ENCODE measurements at regions not wholly inside any gene's neighbourhood (a gene's known extent, or its start where the extent isn't known, plus 50 kb on each side); places are given as distances from the start of the nearest gene placed in this dataset.
"Not testable (repeated sequence)": the region's sequence is repeated elsewhere in the genome, so short reads cannot be mapped to it uniquely, and the experiment has no call there.

DNA sequence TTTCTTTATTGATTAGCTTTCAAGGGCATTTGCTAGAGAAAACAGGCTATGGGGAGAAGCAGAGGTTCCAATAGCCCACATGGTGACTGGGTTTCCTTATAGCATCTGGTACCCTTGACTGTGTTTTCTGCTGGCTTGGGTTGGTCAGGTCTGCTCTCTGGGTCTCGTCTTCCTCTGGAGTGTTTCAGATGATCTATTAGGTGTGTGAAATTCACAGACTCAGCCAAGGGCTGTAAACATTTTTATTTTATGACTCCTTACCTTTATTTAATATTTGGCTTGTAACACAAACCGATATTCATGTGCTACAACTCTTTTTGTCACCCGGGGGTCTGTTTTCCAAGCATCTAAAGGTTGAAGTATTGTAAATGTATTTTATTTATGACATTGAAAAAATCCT lies 338.9 kb downstream of the GADD45G start:
- no peak overlapping the region for H3K4me3 ChIP-seq (ENCODE audit: low read depth, low read length)
- TF ChIP-seq, protein P1, sequence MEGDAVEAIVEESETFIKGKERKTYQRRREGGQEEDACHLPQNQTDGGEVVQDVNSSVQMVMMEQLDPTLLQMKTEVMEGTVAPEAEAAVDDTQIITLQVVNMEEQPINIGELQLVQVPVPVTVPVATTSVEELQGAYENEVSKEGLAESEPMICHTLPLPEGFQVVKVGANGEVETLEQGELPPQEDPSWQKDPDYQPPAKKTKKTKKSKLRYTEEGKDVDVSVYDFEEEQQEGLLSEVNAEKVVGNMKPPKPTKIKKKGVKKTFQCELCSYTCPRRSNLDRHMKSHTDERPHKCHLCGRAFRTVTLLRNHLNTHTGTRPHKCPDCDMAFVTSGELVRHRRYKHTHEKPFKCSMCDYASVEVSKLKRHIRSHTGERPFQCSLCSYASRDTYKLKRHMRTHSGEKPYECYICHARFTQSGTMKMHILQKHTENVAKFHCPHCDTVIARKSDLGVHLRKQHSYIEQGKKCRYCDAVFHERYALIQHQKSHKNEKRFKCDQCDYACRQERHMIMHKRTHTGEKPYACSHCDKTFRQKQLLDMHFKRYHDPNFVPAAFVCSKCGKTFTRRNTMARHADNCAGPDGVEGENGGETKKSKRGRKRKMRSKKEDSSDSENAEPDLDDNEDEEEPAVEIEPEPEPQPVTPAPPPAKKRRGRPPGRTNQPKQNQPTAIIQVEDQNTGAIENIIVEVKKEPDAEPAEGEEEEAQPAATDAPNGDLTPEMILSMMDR (IDR thresholded peaks at IDR 0.05; ENCODE audit: insufficient read depth, low read depth, low read length, missing control alignments): no peak
- DNase-seq (ENCODE audit: low read depth): no peak

- no peak overlapping the region for H3K4me3 ChIP-seq (ENCODE audit: low read depth, low read length)
- DNase-seq (ENCODE audit: low read depth): no peak
- TF ChIP-seq, protein P1 (IDR thresholded peaks at IDR 0.05; ENCODE audit: insufficient read depth, low read depth, low read length, missing control alignments): peak; percentile 31
Observed at GRCh38 chr9:89945133-89945532, 340.3 kb downstream of the GADD45G start.

DNA sequence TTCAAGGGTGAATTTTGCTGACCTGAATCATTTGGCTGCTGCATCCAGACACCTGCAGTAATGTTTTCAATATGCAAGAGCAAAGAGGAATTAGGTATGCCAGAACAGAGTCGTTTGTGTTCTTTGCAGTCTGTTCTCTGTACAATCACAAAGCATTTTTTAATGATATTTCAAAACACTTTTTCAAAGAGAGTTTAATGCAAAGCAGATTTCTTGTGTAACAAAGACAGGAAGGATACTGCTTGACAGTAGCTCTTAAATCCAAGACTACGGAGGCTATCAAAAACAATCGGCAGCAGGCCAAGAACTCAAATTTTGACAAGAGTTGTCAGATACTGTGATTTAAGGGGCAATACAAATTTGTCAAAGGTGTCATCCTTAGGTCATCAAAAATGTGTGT lies 341.9 kb downstream of the GADD45G start:
- TF ChIP-seq, protein P1 (IDR thresholded peaks at IDR 0.05; ENCODE audit: insufficient read depth, low read depth, low read length, missing control alignments): no peak
- H3K4me3 ChIP-seq (ENCODE audit: low read depth, low read length): no peak overlapping the region
- DNase-seq (ENCODE audit: low read depth): no peak

- no peak for DNase-seq (ENCODE audit: low read depth)
- no peak overlapping the region for H3K4me3 ChIP-seq (ENCODE audit: low read depth, low read length)
- TF ChIP-seq, protein P1 (IDR thresholded peaks at IDR 0.05; ENCODE audit: insufficient read depth, low read depth, low read length, missing control alignments): no peak
Observed at GRCh38 chr9:89949111-89949510, 344.3 kb downstream of the GADD45G start.

DNA sequence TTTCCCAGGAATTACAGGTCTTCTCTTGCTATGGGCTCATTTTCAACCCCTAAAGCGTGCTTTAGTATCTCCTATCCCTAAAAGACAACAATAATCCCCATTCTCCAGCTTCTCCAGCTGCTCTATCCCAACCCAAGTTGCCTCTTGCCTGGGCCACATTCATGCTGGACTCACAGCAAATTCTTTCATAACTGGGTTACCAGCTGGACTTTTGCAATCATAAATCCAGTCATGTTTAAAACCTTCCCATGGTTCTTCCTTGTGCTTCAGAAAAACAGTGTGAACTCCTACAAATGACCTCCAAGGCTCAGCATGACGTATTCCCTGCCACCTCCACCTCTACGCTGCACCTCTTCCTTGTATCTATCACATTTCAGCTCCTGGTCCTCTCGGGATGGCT lies 346.9 kb downstream of the GADD45G start:
- DNase-seq (ENCODE audit: low read depth): no peak
- TF ChIP-seq, protein P1 (IDR thresholded peaks at IDR 0.05; ENCODE audit: insufficient read depth, low read depth, low read length, missing control alignments): no peak
- no peak overlapping the region for H3K4me3 ChIP-seq (ENCODE audit: low read depth, low read length)

DNA sequence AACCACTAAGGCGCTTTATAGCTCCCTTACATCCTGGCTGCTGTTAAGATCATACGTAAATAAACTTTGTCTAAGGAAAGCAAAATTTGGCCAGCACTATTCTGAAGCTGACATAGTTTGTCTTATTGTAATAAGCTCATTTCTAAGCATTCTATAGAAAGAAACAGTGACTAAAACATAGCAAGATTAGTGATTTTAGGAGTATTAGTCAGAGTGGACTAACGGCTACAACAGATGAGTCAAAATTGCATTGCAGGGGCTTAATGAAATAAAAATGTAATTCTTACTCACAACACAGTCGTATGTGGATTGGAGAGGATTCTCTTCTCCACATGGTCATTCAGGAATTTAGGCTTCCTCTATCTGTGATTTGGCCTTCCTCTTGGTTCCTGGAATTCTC lies 347.6 kb downstream of the GADD45G start:
- H3K4me3 ChIP-seq (ENCODE audit: low read depth, low read length): no peak overlapping the region

DNA sequence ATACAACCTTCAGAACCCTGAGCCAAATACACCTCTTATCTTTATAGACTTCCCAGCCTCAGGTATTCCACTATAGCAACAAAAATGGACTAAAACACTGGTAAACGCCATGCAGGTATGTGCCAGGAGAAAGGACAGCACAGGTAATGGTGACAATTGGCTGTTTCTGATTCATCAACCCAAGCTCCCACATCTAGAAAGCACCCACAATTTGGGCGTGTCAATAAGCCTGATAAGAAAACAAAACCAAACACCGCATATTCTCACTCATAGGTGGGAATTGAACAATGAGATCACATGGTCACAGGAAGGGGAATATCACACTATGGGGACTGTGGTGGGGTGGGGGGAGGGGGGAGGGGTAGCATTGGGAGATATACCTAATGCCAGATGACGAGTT lies 348.5 kb downstream of the GADD45G start:
- not testable (repeated sequence) for DNase-seq (ENCODE audit: low read depth); H3K4me3 ChIP-seq (ENCODE audit: low read depth, low read length)

More for the DNA sequence above, 347.6 kb downstream of the GADD45G start:
- peak; percentile 6 for DNase-seq (ENCODE audit: low read depth)
- TF ChIP-seq, protein P1 (IDR thresholded peaks at IDR 0.05; ENCODE audit: insufficient read depth, low read depth, low read length, missing control alignments): no peak

Data from GM12865 (cell line).